GM23338 (cell line): ENCODE measurements at regions not wholly inside any gene's neighbourhood (a gene's known extent, or its start where the extent isn't known, plus 50 kb on each side); places are given as distances from the start of the nearest gene placed in this dataset.

Source experiments
- ATAC-seq: fragments of 200-7000 bp; cut with Tn5 transposase; 3 replicates; pipeline ENCODE4 v1.9.1; 2020
- DNase-seq: peaks from one replicate; pipeline ENCODE4 v3.0.0-alpha.2; 2015; ENCODE audit warnings: low spot score
- H2AFZ ChIP-seq: fragments of 200-600 bp; sonication (generic); 2 replicates; pipeline ENCODE4 v1.8.0; 2016; ENCODE audit warnings: antibody characterized with exemption, mild to moderate bottlenecking, moderate library complexity
- H3F3A ChIP-seq: fragments of 200-600 bp; sonication (generic); replicated peaks from 2 replicates; pipeline ENCODE4 v1.8.0; 2017; ENCODE audit warnings: antibody characterized with exemption, mixed run types, low read depth
- H3K27ac ChIP-seq: fragments of 200-600 bp; sonication (generic); 2 replicates; pipeline ENCODE4 v1.6.1; 2016; ENCODE audit warnings: low read depth
- H3K27me3 ChIP-seq: fragments of 200-600 bp; sonication (generic); 2 replicates; pipeline ENCODE4 v1.8.0; 2016; ENCODE audit warnings: mild to moderate bottlenecking, mixed run types, moderate library complexity; ENCODE audit not compliant: insufficient read depth
- H3K36me3 ChIP-seq: fragments of 200-600 bp; sonication (generic); 2 replicates; pipeline ENCODE4 v1.8.0; 2016; ENCODE audit warnings: mild to moderate bottlenecking; ENCODE audit not compliant: insufficient read depth
- H3K4me1 ChIP-seq: fragments of 200-600 bp; sonication (generic); 2 replicates; pipeline ENCODE4 v1.8.0; 2016; ENCODE audit warnings: mild to moderate bottlenecking, moderate library complexity; ENCODE audit not compliant: insufficient read depth
- H3K4me2 ChIP-seq: fragments of 200-600 bp; sonication (generic); 2 replicates; pipeline ENCODE4 v1.7.1; 2017; ENCODE audit warnings: mixed run types
- H3K4me3 ChIP-seq: fragments of 200-600 bp; sonication (generic); 2 replicates; pipeline ENCODE4 v1.6.1; 2016; ENCODE audit warnings: mixed run types
- H3K79me2 ChIP-seq: fragments of 200-600 bp; sonication (generic); replicated peaks from 2 replicates; pipeline ENCODE4 v1.8.0; 2017; ENCODE audit warnings: mild to moderate bottlenecking; ENCODE audit not compliant: insufficient read depth
- H3K9me2 ChIP-seq: fragments of 200-600 bp; sonication (generic); 2 replicates; pipeline ENCODE4 v1.8.0; 2017; ENCODE audit not compliant: insufficient read depth
- H4K20me1 ChIP-seq: fragments of 200-600 bp; sonication (generic); replicated peaks from 2 replicates; pipeline ENCODE4 v1.8.0; 2017; ENCODE audit warnings: mild to moderate bottlenecking; ENCODE audit not compliant: insufficient read depth
- H3K27ac Mint-ChIP-seq: 2 replicates; pipeline ENCODE4 v1.8.0; 2020; ENCODE audit warnings: inconsistent platforms, mild to moderate bottlenecking, moderate library complexity, mixed read lengths
- H3K27me3 Mint-ChIP-seq: 3 replicates; pipeline ENCODE4 v1.8.0; 2022; ENCODE audit warnings: low read depth, mild to moderate bottlenecking, moderate library complexity, mixed read lengths, inconsistent platforms; ENCODE audit not compliant: insufficient read depth, poor library complexity
- H3K36me3 Mint-ChIP-seq: 3 replicates; pipeline ENCODE4 v1.8.0; 2021; ENCODE audit warnings: low read depth, mild to moderate bottlenecking, inconsistent platforms, moderate library complexity, mixed read lengths
- H3K4me1 Mint-ChIP-seq: 3 replicates; pipeline ENCODE4 v1.8.0; 2020; ENCODE audit warnings: mild to moderate bottlenecking, inconsistent platforms, mixed read lengths
- H3K4me3 Mint-ChIP-seq: 3 replicates; pipeline ENCODE4 v1.8.0; 2021; ENCODE audit warnings: moderate library complexity, mild to moderate bottlenecking, inconsistent platforms, mixed read lengths
- H3K9me3 Mint-ChIP-seq: 3 replicates; pipeline ENCODE4 v1.8.0; 2020; ENCODE audit warnings: moderate library complexity, mild to moderate bottlenecking, inconsistent platforms, mixed read lengths
- EZH2 ChIP-seq: fragments of 200-600 bp; sonication (generic); IDR thresholded peaks from one replicate; pipeline ENCODE4 v1.8.0; 2017; ENCODE audit warnings: antibody characterized with exemption, mild to moderate bottlenecking, low read depth; ENCODE audit not compliant: unreplicated experiment
- EZH2phosphoT487 ChIP-seq: fragments of 200-600 bp; sonication (generic); IDR thresholded peaks from one replicate; pipeline ENCODE4 v1.8.1; 2018; ENCODE audit warnings: antibody characterized with exemption; ENCODE audit not compliant: unreplicated experiment
- JUNB ChIP-seq: IDR thresholded peaks from one replicate; pipeline ENCODE4 v1.6.1; 2016; ENCODE audit warnings: antibody characterized with exemption; ENCODE audit not compliant: unreplicated experiment
- NANOG ChIP-seq: IDR thresholded peaks from 2 replicates; pipeline ENCODE4 v1.6.1; 2016; ENCODE audit warnings: antibody characterized with exemption, borderline replicate concordance
- POLR2AphosphoS5 ChIP-seq: IDR thresholded peaks from 2 replicates; pipeline ENCODE4 v1.6.1; 2016; ENCODE audit warnings: antibody characterized with exemption, low read depth
- STAT1 ChIP-seq: IDR thresholded peaks from one replicate; pipeline ENCODE4 v1.6.1; 2016; ENCODE audit warnings: antibody characterized with exemption; ENCODE audit not compliant: unreplicated experiment
- ZNF114 ChIP-seq: fragments of 250-450 bp; sonication (Bioruptor Pico); IDR thresholded peaks from 2 replicates; pipeline ENCODE4 v1.5.0; 2020; ENCODE audit warnings: mild to moderate bottlenecking, moderate library complexity
- TF ChIP-seq, protein P1 (sequence below): IDR thresholded peaks from 2 replicates; pipeline ENCODE4 v1.6.1; 2016; ENCODE audit warnings: antibody characterized with exemption
- TF ChIP-seq, protein P2 (sequence below): fragments of 250-450 bp; sonication (Bioruptor Pico); IDR thresholded peaks from 2 replicates; pipeline ENCODE4 v1.5.0; 2020; ENCODE audit warnings: mild to moderate bottlenecking, moderate library complexity
- TF ChIP-seq, protein P3 (sequence below): IDR thresholded peaks from one replicate; pipeline ENCODE4 v1.6.1; 2018; ENCODE audit warnings: antibody characterized with exemption; ENCODE audit not compliant: unreplicated experiment
- TF ChIP-seq, protein P4 (sequence below), 2 experiments: fragments of 200-600 bp in 1 of 2; sonication (generic) in 1 of 2; conservative IDR thresholded peaks; 2 replicates each; pipeline versions ENCODE4 v1.5.1 to v1.6.1; 2016 to 2017; ENCODE audit warnings: antibody characterized with exemption in 2 of 2, low read depth in 2 of 2, mild to moderate bottlenecking in 2 of 2, moderate library complexity in 1 of 2

DNA sequence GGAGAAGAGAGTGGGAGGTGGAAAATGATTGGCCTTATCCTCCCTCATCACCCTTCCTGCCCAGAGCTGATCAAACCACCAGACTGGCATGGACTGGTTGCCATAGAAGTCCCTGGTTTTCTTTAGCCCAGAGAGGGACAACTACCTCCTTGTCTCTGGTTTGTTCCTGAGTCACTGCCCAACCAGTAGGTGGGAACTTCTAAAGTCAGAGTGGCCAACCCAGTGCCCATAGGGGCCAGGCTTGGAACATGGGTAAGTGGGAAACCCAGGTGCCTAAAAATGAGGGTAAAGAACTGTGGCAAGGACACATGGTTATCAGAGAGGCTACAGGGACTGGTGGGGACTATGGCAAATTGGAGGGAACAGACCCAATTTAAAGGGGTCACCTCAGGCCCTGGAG lies 63.8 kb downstream of the FAM241B start:
- H3K79me2 ChIP-seq = no peaks in the 10 kb centered on the region
- no peaks in the 10 kb centered on the region for H3K4me1 ChIP-seq
- no peak for TF ChIP-seq STAT1
- TF ChIP-seq EZH2phosphoT487 = no peak
- no peak for TF ChIP-seq ZNF114 (CRISPR knock-in tag)
- TF ChIP-seq, protein P1, sequence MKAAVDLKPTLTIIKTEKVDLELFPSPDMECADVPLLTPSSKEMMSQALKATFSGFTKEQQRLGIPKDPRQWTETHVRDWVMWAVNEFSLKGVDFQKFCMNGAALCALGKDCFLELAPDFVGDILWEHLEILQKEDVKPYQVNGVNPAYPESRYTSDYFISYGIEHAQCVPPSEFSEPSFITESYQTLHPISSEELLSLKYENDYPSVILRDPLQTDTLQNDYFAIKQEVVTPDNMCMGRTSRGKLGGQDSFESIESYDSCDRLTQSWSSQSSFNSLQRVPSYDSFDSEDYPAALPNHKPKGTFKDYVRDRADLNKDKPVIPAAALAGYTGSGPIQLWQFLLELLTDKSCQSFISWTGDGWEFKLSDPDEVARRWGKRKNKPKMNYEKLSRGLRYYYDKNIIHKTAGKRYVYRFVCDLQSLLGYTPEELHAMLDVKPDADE = no peak
- no peak for TF ChIP-seq EZH2
- no peak for TF ChIP-seq JUNB
- TF ChIP-seq, protein P2, sequence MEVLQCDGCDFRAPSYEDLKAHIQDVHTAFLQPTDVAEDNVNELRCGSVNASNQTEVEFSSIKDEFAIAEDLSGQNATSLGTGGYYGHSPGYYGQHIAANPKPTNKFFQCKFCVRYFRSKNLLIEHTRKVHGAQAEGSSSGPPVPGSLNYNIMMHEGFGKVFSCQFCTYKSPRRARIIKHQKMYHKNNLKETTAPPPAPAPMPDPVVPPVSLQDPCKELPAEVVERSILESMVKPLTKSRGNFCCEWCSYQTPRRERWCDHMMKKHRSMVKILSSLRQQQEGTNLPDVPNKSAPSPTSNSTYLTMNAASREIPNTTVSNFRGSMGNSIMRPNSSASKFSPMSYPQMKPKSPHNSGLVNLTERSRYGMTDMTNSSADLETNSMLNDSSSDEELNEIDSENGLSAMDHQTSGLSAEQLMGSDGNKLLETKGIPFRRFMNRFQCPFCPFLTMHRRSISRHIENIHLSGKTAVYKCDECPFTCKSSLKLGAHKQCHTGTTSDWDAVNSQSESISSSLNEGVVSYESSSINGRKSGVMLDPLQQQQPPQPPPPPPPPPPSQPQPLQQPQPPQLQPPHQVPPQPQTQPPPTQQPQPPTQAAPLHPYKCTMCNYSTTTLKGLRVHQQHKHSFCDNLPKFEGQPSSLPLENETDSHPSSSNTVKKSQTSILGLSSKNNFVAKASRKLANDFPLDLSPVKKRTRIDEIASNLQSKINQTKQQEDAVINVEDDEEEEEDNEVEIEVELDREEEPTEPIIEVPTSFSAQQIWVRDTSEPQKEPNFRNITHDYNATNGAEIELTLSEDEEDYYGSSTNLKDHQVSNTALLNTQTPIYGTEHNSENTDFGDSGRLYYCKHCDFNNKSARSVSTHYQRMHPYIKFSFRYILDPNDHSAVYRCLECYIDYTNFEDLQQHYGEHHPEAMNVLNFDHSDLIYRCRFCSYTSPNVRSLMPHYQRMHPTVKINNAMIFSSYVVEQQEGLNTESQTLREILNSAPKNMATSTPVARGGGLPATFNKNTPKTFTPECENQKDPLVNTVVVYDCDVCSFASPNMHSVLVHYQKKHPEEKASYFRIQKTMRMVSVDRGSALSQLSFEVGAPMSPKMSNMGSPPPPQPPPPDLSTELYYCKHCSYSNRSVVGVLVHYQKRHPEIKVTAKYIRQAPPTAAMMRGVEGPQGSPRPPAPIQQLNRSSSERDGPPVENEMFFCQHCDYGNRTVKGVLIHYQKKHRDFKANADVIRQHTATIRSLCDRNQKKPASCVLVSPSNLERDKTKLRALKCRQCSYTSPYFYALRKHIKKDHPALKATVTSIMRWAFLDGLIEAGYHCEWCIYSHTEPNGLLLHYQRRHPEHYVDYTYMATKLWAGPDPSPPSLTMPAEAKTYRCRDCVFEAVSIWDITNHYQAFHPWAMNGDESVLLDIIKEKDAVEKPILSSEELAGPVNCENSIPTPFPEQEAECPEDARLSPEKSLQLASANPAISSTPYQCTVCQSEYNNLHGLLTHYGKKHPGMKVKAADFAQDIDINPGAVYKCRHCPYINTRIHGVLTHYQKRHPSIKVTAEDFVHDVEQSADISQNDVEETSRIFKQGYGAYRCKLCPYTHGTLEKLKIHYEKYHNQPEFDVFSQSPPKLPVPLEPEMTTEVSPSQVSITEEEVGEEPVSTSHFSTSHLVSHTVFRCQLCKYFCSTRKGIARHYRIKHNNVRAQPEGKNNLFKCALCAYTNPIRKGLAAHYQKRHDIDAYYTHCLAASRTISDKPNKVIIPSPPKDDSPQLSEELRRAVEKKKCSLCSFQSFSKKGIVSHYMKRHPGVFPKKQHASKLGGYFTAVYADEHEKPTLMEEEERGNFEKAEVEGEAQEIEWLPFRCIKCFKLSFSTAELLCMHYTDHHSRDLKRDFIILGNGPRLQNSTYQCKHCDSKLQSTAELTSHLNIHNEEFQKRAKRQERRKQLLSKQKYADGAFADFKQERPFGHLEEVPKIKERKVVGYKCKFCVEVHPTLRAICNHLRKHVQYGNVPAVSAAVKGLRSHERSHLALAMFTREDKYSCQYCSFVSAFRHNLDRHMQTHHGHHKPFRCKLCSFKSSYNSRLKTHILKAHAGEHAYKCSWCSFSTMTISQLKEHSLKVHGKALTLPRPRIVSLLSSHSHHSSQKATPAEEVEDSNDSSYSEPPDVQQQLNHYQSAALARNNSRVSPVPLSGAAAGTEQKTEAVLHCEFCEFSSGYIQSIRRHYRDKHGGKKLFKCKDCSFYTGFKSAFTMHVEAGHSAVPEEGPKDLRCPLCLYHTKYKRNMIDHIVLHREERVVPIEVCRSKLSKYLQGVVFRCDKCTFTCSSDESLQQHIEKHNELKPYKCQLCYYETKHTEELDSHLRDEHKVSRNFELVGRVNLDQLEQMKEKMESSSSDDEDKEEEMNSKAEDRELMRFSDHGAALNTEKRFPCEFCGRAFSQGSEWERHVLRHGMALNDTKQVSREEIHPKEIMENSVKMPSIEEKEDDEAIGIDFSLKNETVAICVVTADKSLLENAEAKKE (CRISPR knock-in tag) = no peak
- TF ChIP-seq POLR2AphosphoS5 = no peak
- TF ChIP-seq, protein P3, sequence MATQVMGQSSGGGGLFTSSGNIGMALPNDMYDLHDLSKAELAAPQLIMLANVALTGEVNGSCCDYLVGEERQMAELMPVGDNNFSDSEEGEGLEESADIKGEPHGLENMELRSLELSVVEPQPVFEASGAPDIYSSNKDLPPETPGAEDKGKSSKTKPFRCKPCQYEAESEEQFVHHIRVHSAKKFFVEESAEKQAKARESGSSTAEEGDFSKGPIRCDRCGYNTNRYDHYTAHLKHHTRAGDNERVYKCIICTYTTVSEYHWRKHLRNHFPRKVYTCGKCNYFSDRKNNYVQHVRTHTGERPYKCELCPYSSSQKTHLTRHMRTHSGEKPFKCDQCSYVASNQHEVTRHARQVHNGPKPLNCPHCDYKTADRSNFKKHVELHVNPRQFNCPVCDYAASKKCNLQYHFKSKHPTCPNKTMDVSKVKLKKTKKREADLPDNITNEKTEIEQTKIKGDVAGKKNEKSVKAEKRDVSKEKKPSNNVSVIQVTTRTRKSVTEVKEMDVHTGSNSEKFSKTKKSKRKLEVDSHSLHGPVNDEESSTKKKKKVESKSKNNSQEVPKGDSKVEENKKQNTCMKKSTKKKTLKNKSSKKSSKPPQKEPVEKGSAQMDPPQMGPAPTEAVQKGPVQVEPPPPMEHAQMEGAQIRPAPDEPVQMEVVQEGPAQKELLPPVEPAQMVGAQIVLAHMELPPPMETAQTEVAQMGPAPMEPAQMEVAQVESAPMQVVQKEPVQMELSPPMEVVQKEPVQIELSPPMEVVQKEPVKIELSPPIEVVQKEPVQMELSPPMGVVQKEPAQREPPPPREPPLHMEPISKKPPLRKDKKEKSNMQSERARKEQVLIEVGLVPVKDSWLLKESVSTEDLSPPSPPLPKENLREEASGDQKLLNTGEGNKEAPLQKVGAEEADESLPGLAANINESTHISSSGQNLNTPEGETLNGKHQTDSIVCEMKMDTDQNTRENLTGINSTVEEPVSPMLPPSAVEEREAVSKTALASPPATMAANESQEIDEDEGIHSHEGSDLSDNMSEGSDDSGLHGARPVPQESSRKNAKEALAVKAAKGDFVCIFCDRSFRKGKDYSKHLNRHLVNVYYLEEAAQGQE = no peak
- TF ChIP-seq, protein P4, sequence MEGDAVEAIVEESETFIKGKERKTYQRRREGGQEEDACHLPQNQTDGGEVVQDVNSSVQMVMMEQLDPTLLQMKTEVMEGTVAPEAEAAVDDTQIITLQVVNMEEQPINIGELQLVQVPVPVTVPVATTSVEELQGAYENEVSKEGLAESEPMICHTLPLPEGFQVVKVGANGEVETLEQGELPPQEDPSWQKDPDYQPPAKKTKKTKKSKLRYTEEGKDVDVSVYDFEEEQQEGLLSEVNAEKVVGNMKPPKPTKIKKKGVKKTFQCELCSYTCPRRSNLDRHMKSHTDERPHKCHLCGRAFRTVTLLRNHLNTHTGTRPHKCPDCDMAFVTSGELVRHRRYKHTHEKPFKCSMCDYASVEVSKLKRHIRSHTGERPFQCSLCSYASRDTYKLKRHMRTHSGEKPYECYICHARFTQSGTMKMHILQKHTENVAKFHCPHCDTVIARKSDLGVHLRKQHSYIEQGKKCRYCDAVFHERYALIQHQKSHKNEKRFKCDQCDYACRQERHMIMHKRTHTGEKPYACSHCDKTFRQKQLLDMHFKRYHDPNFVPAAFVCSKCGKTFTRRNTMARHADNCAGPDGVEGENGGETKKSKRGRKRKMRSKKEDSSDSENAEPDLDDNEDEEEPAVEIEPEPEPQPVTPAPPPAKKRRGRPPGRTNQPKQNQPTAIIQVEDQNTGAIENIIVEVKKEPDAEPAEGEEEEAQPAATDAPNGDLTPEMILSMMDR (conservative IDR thresholded peaks at IDR 0.05; ENCODE audit: low read depth in 2 of 2) = no peak
- no peak for TF ChIP-seq NANOG
- Mint-ChIP-seq H3K27me3 (peaks cover 4% of the 10 kb centered on the region), H3K4me1 (no peaks in the 10 kb centered on the region), H3K36me3 (no peaks in the 10 kb centered on the region), H3K27ac (no peak overlapping the region), H3K4me3 (no peak overlapping the region), H3K9me3 (no peaks in the 10 kb centered on the region)
- H3K9me2 ChIP-seq = peaks cover 4% of the 10 kb centered on the region; the same call in 1 of the 2 replicates
- no peak overlapping the region for H3K4me2 ChIP-seq
- no peak overlapping the region for H3K4me3 ChIP-seq
- no peak for DNase-seq
- H3K27me3 ChIP-seq = no peaks in the 10 kb centered on the region
- no peak for ATAC-seq
- no peak overlapping the region for H2AFZ ChIP-seq
- H4K20me1 ChIP-seq = no peaks in the 10 kb centered on the region
- no peaks in the 10 kb centered on the region for H3K36me3 ChIP-seq
- H3K27ac ChIP-seq = no peak overlapping the region
- H3F3A ChIP-seq = no peaks in the 10 kb centered on the region
